Natural killer cell (primary cell): ENCODE measurements at regions not wholly inside any gene's neighbourhood (a gene's known extent, or its start where the extent isn't known, plus 50 kb on each side); places are given as distances from the start of the nearest gene placed in this dataset.

Source experiments
- ATAC-seq, 3 donors: fragments of 150-1000 bp in 2 of 3; fragments of 200-7000 bp in 1 of 3; cut with Tn5 transposase; 1 replicate in 1 of 3; 2 replicates in 2 of 3; pipeline ENCODE4 v1.10.0; 2021; ENCODE audit warnings: mild to moderate bottlenecking in 2 of 3, moderate library complexity in 2 of 3
- DNase-seq, 2 donors: peaks; one replicate each; pipeline versions ENCODE4 v3.0.0 to v3.0.0-alpha.2; 2013 to 2021; ENCODE audit warnings: mixed read lengths in 1 of 2
- H3K27ac ChIP-seq: one replicate; pipeline ENCODE4 v1.5.1; 2013; ENCODE audit warnings: mild to moderate bottlenecking, low read length
- H3K27me3 ChIP-seq: one replicate; pipeline ENCODE4 v1.6.1; 2013; ENCODE audit warnings: low read length; ENCODE audit not compliant: control insufficient read depth, insufficient read depth
- H3K36me3 ChIP-seq: one replicate; pipeline ENCODE4 v1.6.1; 2013; ENCODE audit warnings: low read length; ENCODE audit not compliant: control insufficient read depth, insufficient read depth
- H3K4me1 ChIP-seq: one replicate; pipeline ENCODE4 v1.6.1; 2013; ENCODE audit warnings: low read length; ENCODE audit not compliant: control insufficient read depth, insufficient read depth
- H3K4me3 ChIP-seq: one replicate; pipeline ENCODE4 v1.5.1; 2013; ENCODE audit warnings: low read length
- H3K9me3 ChIP-seq: one replicate; pipeline ENCODE4 v1.6.1; 2013; ENCODE audit warnings: low read length; ENCODE audit not compliant: control insufficient read depth, insufficient read depth
- H3K27ac Mint-ChIP-seq, 2 donors: one replicate each; pipeline ENCODE4 v1.8.0; 2022; ENCODE audit warnings: mild to moderate bottlenecking in 2 of 2, mixed read lengths in 2 of 2, moderate library complexity in 1 of 2
- H3K27me3 Mint-ChIP-seq, 2 donors: one replicate each; pipeline ENCODE4 v1.8.0; 2022; ENCODE audit warnings: low read depth in 2 of 2, mixed read lengths in 2 of 2
- H3K36me3 Mint-ChIP-seq: one replicate; pipeline ENCODE4 v1.8.0; 2022; ENCODE audit warnings: mixed read lengths
- H3K4me1 Mint-ChIP-seq, 2 donors: one replicate each; pipeline ENCODE4 v1.8.0; 2022; ENCODE audit warnings: mixed read lengths in 2 of 2
- H3K4me3 Mint-ChIP-seq: one replicate; pipeline ENCODE4 v1.8.0; 2022; ENCODE audit warnings: mild to moderate bottlenecking, moderate library complexity, mixed read lengths
- H3K9me3 Mint-ChIP-seq, 2 donors: one replicate each; pipeline ENCODE4 v1.8.0; 2022; ENCODE audit warnings: mixed read lengths in 2 of 2
- CTCF ChIP-seq: fragments of 200-600 bp; IDR thresholded peaks from one replicate; pipeline ENCODE4 v1.8.0; 2022; ENCODE audit warnings: antibody characterized with exemption
- WGBS: methylation state at CpG from one replicate; pipeline ENCODE4 v1.1.7; 2013; ENCODE audit warnings: missing lambda C conversion rate; ENCODE audit not compliant: insufficient coverage; 5-methylcytosine and 5-hydroxymethylcytosine counted together
- intact Hi-C: fragments of 100-400 bp; cut with micrococcal nuclease; formaldehyde crosslinking; loops from one replicate; pipeline ENCODE4 v1.14.2; 2022

GRCh38 chr1:37234941-37235418 is 200.7 kb upstream of the GRIK3 start:
- TF ChIP-seq CTCF = no peak
- Mint-ChIP-seq H3K4me1 (no peaks in the 10 kb centered on the region), H3K9me3 (no peaks in the 10 kb centered on the region), H3K27ac (no peak overlapping the region), H3K27me3 (peaks cover 21 to 64% of the 10 kb centered on the region in 2 donors), H3K4me3 (no peak overlapping the region), H3K36me3 (no peaks in the 10 kb centered on the region)
- ATAC-seq (no peak), DNase-seq (no peak)
- Histone ChIP-seq H3K27me3 (no peaks in the 10 kb centered on the region), H3K4me3 (no peak overlapping the region), H3K4me1 (no peaks in the 10 kb centered on the region), H3K36me3 (no peaks in the 10 kb centered on the region), H3K27ac (no peak overlapping the region), H3K9me3 (no peaks in the 10 kb centered on the region)
- 41% methylated on average over 12 of the region's 12 CpGs for WGBS
- intact Hi-C loops = no loop called here

- H3K36me3 ChIP-seq = no peaks in the 10 kb centered on the region
- intact Hi-C loops = no loop called here
- H3K27ac ChIP-seq = no peak overlapping the region
- 0% methylated on average over 1 of the region's 2 CpGs for WGBS
- H3K36me3 Mint-ChIP-seq = no peaks in the 10 kb centered on the region
- no peaks in the 10 kb centered on the region for H3K9me3 Mint-ChIP-seq
- TF ChIP-seq CTCF = no peak
- no peaks in the 10 kb centered on the region for H3K27me3 ChIP-seq
- H3K4me3 Mint-ChIP-seq = no peak overlapping the region
- no peaks in the 10 kb centered on the region for H3K9me3 ChIP-seq
- no peak overlapping the region for H3K27ac Mint-ChIP-seq
- H3K4me1 ChIP-seq = no peaks in the 10 kb centered on the region
- H3K27me3 Mint-ChIP-seq = peaks cover 16 to 45% of the 10 kb centered on the region in 2 donors
- no peak overlapping the region for H3K4me3 ChIP-seq
- no peak for DNase-seq
- no peak for ATAC-seq
- H3K4me1 Mint-ChIP-seq = no peaks in the 10 kb centered on the region
Observed at GRCh38 chr1:37237948-37238347, 203.6 kb upstream of the GRIK3 start.

- no peak overlapping the region for H3K4me3 ChIP-seq
- H3K36me3 ChIP-seq = no peaks in the 10 kb centered on the region
- H3K4me3 Mint-ChIP-seq = no peak overlapping the region
- H3K27ac Mint-ChIP-seq = no peak overlapping the region
- H3K27ac ChIP-seq = no peak overlapping the region
- H3K4me1 ChIP-seq = no peaks in the 10 kb centered on the region
- no peaks in the 10 kb centered on the region for H3K4me1 Mint-ChIP-seq
- DNase-seq = no peak
- ATAC-seq = no peak
- intact Hi-C loops = no loop called here
- H3K36me3 Mint-ChIP-seq = no peaks in the 10 kb centered on the region
- H3K9me3 Mint-ChIP-seq = no peaks in the 10 kb centered on the region
- H3K9me3 ChIP-seq = no peaks in the 10 kb centered on the region
- no peaks in the 10 kb centered on the region for H3K27me3 ChIP-seq
- no peak for TF ChIP-seq CTCF
- WGBS = 72% methylated on average over 6 of the region's 11 CpGs
- H3K27me3 Mint-ChIP-seq = peaks cover 16 to 40% of the 10 kb centered on the region in 2 donors
Observed at GRCh38 chr1:37238364-37239224, 204.3 kb upstream of the GRIK3 start.
